ENCODE measurements at regions not wholly inside any gene's neighbourhood (a gene's known extent, or its start where the extent isn't known, plus 50 kb on each side); places are given as distances from the start of the nearest gene placed in this dataset.

GRCh38 chr12:92349635-92350034 lies 204.0 kb upstream of the BTG1 start:
- no peak for DNase-seq (ENCODE audit: low spot score)

- DNase-seq (ENCODE audit: low spot score) = no peak
Observed at GRCh38 chr12:92342574-92342973, 196.9 kb upstream of the BTG1 start.

- DNase-seq (ENCODE audit: low spot score) = no peak
Observed at GRCh38 chr12:92341065-92341668, 195.5 kb upstream of the BTG1 start.

DNA sequence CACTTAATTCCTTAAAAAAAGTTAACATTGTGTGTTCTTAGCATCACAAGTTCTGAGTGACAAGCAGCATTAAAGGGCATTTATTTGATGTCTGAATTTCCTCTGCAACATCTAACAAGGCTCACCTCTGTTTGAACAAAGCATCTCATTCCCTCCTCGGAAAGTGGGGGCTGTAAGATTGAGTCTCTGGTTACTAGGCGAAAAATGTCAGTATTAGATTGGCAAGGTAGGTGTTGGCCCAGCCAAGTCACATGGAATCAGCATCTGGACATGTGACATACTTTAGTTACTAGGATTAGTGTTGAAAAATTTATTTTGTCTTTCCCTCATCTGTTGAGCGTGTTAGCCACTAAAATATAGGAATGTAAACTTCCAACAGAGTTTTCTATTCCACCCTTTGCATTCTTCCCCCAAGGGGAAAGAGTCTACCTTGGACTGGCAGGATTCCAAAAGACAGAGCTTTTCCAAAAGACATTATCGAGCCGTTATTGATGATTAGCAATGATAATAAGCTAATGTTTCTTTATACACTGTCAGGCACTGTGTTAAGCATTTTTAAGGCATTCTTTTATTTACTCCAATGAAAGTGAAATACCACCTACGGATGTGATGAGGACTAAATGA lies 194.9 kb upstream of the BTG1 start:
- no peak for DNase-seq (ENCODE audit: low spot score)

GRCh38 chr12:92340003-92340402 lies 194.4 kb upstream of the BTG1 start:
- no peak for DNase-seq (ENCODE audit: low spot score)

- no peak for DNase-seq (ENCODE audit: low spot score)
Observed at GRCh38 chr12:92339198-92339821, 193.7 kb upstream of the BTG1 start.

GRCh38 chr12:92338671-92339070 lies 193.0 kb upstream of the BTG1 start:
- no peak for DNase-seq (ENCODE audit: low spot score)

GRCh38 chr12:92338102-92338501 lies 192.5 kb upstream of the BTG1 start:
- DNase-seq (ENCODE audit: low spot score) = no peak

- no peak for DNase-seq (ENCODE audit: low spot score)
Observed at GRCh38 chr12:92337128-92337527, 191.5 kb upstream of the BTG1 start.

- no peak for DNase-seq (ENCODE audit: low spot score)
Observed at GRCh38 chr12:92336641-92337040, 191.0 kb upstream of the BTG1 start.

GRCh38 chr12:92335831-92336230 lies 190.2 kb upstream of the BTG1 start:
- DNase-seq (ENCODE audit: low spot score) = no peak

DNA sequence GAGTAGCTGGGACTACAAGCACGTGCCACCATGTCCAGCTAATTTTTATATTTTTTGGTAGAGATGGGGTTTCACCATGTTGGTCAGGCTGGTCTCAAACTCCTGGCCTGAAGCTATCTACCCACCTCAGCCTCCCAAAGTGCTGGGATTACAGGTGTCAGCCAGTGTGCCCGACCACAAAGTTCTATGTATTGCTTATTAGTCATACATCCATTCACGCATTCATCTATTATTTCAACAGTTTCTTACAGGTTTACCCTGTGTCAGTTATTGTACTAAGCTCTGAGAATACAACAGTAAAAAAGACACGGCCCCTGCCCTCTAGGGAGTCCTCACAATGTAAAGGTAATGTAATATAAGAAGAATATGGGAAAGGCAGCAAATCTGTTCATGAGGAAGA lies 188.9 kb upstream of the BTG1 start:
- DNase-seq (ENCODE audit: low spot score) = no peak

GRCh38 chr12:92332552-92332951 lies 186.9 kb upstream of the BTG1 start:
- DNase-seq (ENCODE audit: low spot score) = no peak

- DNase-seq (ENCODE audit: low spot score) = no peak
Observed at GRCh38 chr12:92331383-92331782, 185.7 kb upstream of the BTG1 start.

- DNase-seq (ENCODE audit: low spot score) = no peak
Observed at GRCh38 chr12:92330654-92331053, 185.0 kb upstream of the BTG1 start.

GRCh38 chr12:92326877-92327276 lies 181.2 kb upstream of the BTG1 start:
- DNase-seq (ENCODE audit: low spot score) = no peak

- no peak for DNase-seq (ENCODE audit: low spot score)
Observed at GRCh38 chr12:92324849-92325500, 179.3 kb upstream of the BTG1 start.

GRCh38 chr12:92312463-92312964 lies 166.9 kb upstream of the BTG1 start:
- DNase-seq (ENCODE audit: low spot score) = peak; percentile 9

DNA sequence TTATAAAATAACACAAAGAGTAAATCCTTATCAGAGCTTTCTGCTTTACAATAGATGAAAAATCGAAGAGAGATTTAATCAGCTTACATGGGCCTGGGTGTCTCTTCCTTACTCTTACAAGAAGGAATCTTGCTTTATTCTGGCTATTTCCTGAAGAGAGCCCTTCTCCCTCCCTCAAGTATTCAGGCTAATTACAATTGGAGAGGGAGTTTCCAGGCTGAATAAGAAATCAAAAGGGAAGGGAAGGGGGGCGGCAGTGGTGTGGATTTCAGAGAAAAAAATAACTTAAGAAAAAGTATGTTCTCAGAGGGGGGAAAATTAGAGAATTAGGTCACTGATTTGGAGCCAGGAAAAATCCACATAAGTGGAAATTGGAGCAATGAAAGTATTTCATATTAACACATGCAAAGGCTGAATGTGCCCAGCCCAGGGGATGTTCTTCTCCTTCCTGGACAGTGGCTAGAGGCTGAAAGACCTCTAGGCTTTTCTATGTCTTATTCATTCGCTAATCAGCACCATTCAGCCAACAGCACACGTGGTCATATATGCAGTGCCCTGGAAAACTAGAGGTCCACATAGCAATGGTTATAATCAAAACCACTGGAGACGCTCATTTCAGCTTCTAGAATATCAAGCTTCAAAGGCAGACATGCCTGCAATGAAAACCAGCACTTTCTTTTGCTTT lies 158.9 kb upstream of the BTG1 start:
- no peak for DNase-seq (ENCODE audit: low spot score)

DNA sequence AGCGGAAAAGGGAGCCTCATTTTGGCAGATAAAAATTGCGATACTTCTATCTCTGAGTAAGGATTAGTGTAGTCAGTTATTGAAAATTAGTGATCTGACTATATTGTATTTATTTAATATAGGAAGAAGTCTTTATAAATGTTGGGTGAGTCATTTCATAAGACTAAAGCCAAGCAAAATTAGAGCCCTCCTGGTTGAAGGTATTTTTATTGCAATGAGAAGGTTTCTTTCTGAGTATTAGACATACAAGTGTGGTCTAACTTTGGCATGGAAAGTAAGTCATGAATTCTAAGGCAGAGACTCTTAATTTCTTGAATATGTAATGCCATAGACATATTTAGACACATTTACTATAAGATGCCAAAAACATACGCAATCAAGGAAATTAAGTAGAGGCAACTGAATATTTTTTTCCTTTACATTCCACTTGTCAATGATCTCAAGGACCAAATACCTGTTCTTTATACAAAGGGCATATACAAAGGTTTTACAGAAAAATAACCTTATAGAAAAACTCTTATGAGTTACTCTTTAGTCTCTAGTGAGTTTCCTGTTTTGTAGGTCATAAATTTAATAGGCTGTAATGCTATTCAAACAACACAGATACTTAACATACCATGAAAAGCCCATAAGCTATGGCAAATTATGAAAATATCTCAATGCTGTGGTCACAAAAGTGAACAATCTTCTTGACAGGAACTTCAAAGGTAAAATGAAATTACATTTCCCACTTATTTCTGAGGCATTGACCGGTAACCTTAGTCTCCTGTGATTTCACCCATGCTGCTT lies 156.6 kb upstream of the BTG1 start:
- DNase-seq (ENCODE audit: low spot score) = no peak

DNA sequence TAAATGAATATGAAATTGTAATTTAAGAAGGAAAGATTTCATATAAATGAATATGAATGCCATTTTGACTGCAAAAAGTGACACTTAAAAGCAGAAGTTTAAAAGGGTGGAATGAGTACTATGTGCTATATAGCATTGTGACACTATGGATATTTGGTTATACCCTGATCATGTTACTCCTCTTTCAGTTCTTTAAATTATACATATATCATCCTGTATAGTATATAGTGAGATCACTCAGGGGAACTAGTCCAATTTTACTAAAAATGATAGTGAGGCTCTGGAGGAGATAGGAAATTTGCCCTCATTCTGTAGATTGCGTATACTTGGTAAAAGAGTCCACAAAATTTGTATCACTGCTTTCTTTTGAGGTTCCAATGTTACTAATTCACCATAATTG lies 155.7 kb upstream of the BTG1 start:
- no peak for DNase-seq (ENCODE audit: low spot score)

- peak; percentile 15 for DNase-seq (ENCODE audit: low spot score)
Observed at GRCh38 chr12:92300777-92301176, 155.1 kb upstream of the BTG1 start.

Measured in Ammon's horn (tissue), 1 donor.